Naive thymus-derived CD4-positive, alpha-beta T cell (primary cell): ENCODE measurements at regions not wholly inside any gene's neighbourhood (a gene's known extent, or its start where the extent isn't known, plus 50 kb on each side); places are given as distances from the start of the nearest gene placed in this dataset.

Experiments
- ATAC-seq: fragments of 150-1000 bp; cut with Tn5 transposase; 2 replicates; pipeline ENCODE4 v1.10.0; 2021; ENCODE audit warnings: mild to moderate bottlenecking, moderate library complexity
- CTCF ChIA-PET: fragments of 350-600 bp; sonication (Branson Sonifier 250); formaldehyde crosslinking; loops from one replicate; lab custom pipeline; 2021; ENCODE audit warnings: antibody characterized with exemption; lab: Charles Lee
- POLR2A ChIA-PET: fragments of 350-600 bp; sonication (Branson Sonifier 250); formaldehyde crosslinking; loops from one replicate; lab custom pipeline; 2021; ENCODE audit warnings: antibody characterized with exemption, inconsistent platforms; lab: Charles Lee
- DNase-seq, 9 donors: peaks; one replicate each; pipeline versions ENCODE4 v3.0.0 to v3.0.0-alpha.2; 2020 to 2022; ENCODE audit warnings: mixed read lengths in 1 of 9
- H3K27ac ChIP-seq: one replicate; pipeline ENCODE4 v1.7.0; 2013; ENCODE audit warnings: mild to moderate bottlenecking, low read depth, low read length, moderate library complexity
- H3K27me3 ChIP-seq, 2 donors: one replicate each; pipeline ENCODE4 v1.7.0; 2013; ENCODE audit warnings: low read length in 2 of 2, mild to moderate bottlenecking in 2 of 2, moderate library complexity in 2 of 2; ENCODE audit not compliant: control insufficient read depth in 2 of 2, insufficient read depth in 2 of 2
- H3K36me3 ChIP-seq, 3 experiments: 1 replicate in 2 of 3; 2 replicates in 1 of 3; pipeline ENCODE4 v1.7.0; 2013; ENCODE audit warnings: low read length in 3 of 3, mild to moderate bottlenecking in 3 of 3, moderate library complexity in 1 of 3; ENCODE audit not compliant: insufficient read depth in 3 of 3, control insufficient read depth in 2 of 3
- H3K4me1 ChIP-seq, 2 donors: one replicate each; pipeline ENCODE4 v1.7.0; 2013; ENCODE audit warnings: low read length in 2 of 2, mild to moderate bottlenecking in 2 of 2, moderate library complexity in 1 of 2; ENCODE audit not compliant: control insufficient read depth in 2 of 2, insufficient read depth in 2 of 2
- H3K4me3 ChIP-seq: 2 replicates; pipeline ENCODE4 v1.7.0; 2013; ENCODE audit warnings: mild to moderate bottlenecking, low read length
- H3K9me3 ChIP-seq, 3 experiments: 1 replicate in 2 of 3; 2 replicates in 1 of 3; pipeline ENCODE4 v1.7.0; 2013; ENCODE audit warnings: low read length in 3 of 3; ENCODE audit not compliant: control insufficient read depth in 2 of 3
- H3K27ac Mint-ChIP-seq, 9 donors: one replicate each; pipeline ENCODE4 v1.8.0; 2020 to 2022; ENCODE audit warnings: mixed read lengths in 9 of 9, mild to moderate bottlenecking in 8 of 9, moderate library complexity in 5 of 9, inconsistent platforms in 2 of 9
- H3K27me3 Mint-ChIP-seq, 5 donors: one replicate each; pipeline ENCODE4 v1.8.0; 2021 to 2022; ENCODE audit warnings: mixed read lengths in 5 of 5, mild to moderate bottlenecking in 1 of 5
- H3K36me3 Mint-ChIP-seq, 5 donors: one replicate each; pipeline ENCODE4 v1.8.0; 2020 to 2022; ENCODE audit warnings: mixed read lengths in 5 of 5, mild to moderate bottlenecking in 3 of 5, inconsistent platforms in 1 of 5
- H3K4me1 Mint-ChIP-seq, 7 donors: one replicate each; pipeline ENCODE4 v1.8.0; 2020 to 2022; ENCODE audit warnings: mixed read lengths in 7 of 7, mild to moderate bottlenecking in 3 of 7, inconsistent platforms in 1 of 7
- H3K4me3 Mint-ChIP-seq, 10 donors: one replicate each; pipeline ENCODE4 v1.8.0; 2020 to 2022; ENCODE audit warnings: mild to moderate bottlenecking in 10 of 10, mixed read lengths in 10 of 10, moderate library complexity in 6 of 10, inconsistent platforms in 2 of 10
- H3K9me3 Mint-ChIP-seq, 11 donors: one replicate each; pipeline ENCODE4 v1.8.0; 2020 to 2022; ENCODE audit warnings: mixed read lengths in 11 of 11, mild to moderate bottlenecking in 4 of 11, inconsistent platforms in 1 of 11, moderate library complexity in 1 of 11
- intact Hi-C, 2 donors: fragments of 100-400 bp; cut with micrococcal nuclease; formaldehyde crosslinking; loops; one replicate each; pipeline ENCODE4 v1.15.1; 2023

GRCh38 chr12:110998165-110998564 is 77.8 kb upstream of the MYL2 start:
- ChIA-PET CTCF (interaction anchor here (0.6 kb wide), 1 partner anchor 854 kb away, joined by 3 read pairs; no protein-coding TSS in a partner anchor), POLR2A (no interaction called here)
- Mint-ChIP-seq H3K27ac (no peak overlapping the region), H3K36me3 (peaks cover 0 to 12% (median 0%) of the 10 kb centered on the region in 5 donors), H3K27me3 (peaks cover 0 to 28% (median 7%) of the 10 kb centered on the region in 5 donors), H3K4me1 (no peaks in the 10 kb centered on the region), H3K4me3 (no peak overlapping the region), H3K9me3 (peaks cover 0 to 37% (median 6%) of the 10 kb centered on the region in 11 donors)
- no peaks in the 10 kb centered on the region for H3K36me3 ChIP-seq
- ATAC-seq (no peak), DNase-seq (no peak)
- H3K27me3 ChIP-seq = no peaks in the 10 kb centered on the region
- no peak overlapping the region for H3K27ac ChIP-seq
- intact Hi-C loops = no loop called here
- no peaks in the 10 kb centered on the region for H3K4me1 ChIP-seq
- H3K9me3 ChIP-seq = peaks cover 0 to 15% (median 0%) of the 10 kb centered on the region in 3 experiments
- H3K4me3 ChIP-seq = no peak overlapping the region

GRCh38 chr12:110996415-110996814 is 76.0 kb upstream of the MYL2 start:
- Mint-ChIP-seq H3K36me3 (peaks cover 0 to 12% (median 0%) of the 10 kb centered on the region in 5 donors), H3K9me3 (peaks cover 0 to 37% (median 6%) of the 10 kb centered on the region in 11 donors), H3K4me3 (no peak overlapping the region), H3K27me3 (peaks cover 0 to 37% (median 14%) of the 10 kb centered on the region in 5 donors), H3K4me1 (no peaks in the 10 kb centered on the region), H3K27ac (no peak overlapping the region)
- no peak overlapping the region for H3K27ac ChIP-seq
- ChIA-PET CTCF (no interaction called here), POLR2A (no interaction called here)
- intact Hi-C loops = no loop called here
- DNase-seq (no peak), ATAC-seq (no peak)
- no peaks in the 10 kb centered on the region for H3K4me1 ChIP-seq
- no peak overlapping the region for H3K4me3 ChIP-seq
- H3K27me3 ChIP-seq = no peaks in the 10 kb centered on the region
- H3K36me3 ChIP-seq = no peaks in the 10 kb centered on the region
- H3K9me3 ChIP-seq = peaks cover 0 to 15% (median 0%) of the 10 kb centered on the region in 3 experiments

GRCh38 chr12:110995615-110996014 is 75.2 kb upstream of the MYL2 start:
- intact Hi-C loops = no loop called here
- no peaks in the 10 kb centered on the region for H3K4me1 Mint-ChIP-seq
- DNase-seq (no peak), ATAC-seq (no peak)
- ChIA-PET CTCF (no interaction called here), POLR2A (no interaction called here)
- Histone ChIP-seq H3K4me1 (no peaks in the 10 kb centered on the region), H3K27me3 (no peaks in the 10 kb centered on the region), H3K9me3 (peaks cover 0 to 15% (median 0%) of the 10 kb centered on the region in 3 experiments), H3K27ac (no peak overlapping the region), H3K4me3 (no peak overlapping the region), H3K36me3 (no peaks in the 10 kb centered on the region)
- H3K36me3 Mint-ChIP-seq = peaks cover 0 to 12% (median 0%) of the 10 kb centered on the region in 5 donors
- no peak overlapping the region for H3K27ac Mint-ChIP-seq
- H3K9me3 Mint-ChIP-seq = peaks cover 0 to 37% (median 6%) of the 10 kb centered on the region in 11 donors
- no peak overlapping the region for H3K4me3 Mint-ChIP-seq
- H3K27me3 Mint-ChIP-seq = peaks cover 0 to 33% (median 10%) of the 10 kb centered on the region in 5 donors

- Mint-ChIP-seq H3K36me3 (peaks cover 0 to 11% (median 0%) of the 10 kb centered on the region in 5 donors), H3K27me3 (peaks cover 0 to 31% (median 16%) of the 10 kb centered on the region in 5 donors), H3K27ac (no peak overlapping the region), H3K9me3 (peaks cover 0 to 37% (median 6%) of the 10 kb centered on the region in 11 donors), H3K4me3 (no peak overlapping the region), H3K4me1 (no peaks in the 10 kb centered on the region)
- CTCF ChIA-PET = no interaction called here
- intact Hi-C loops = no loop called here
- DNase-seq = no peak
- POLR2A ChIA-PET = no interaction called here
- Histone ChIP-seq H3K36me3 (no peaks in the 10 kb centered on the region), H3K4me1 (no peaks in the 10 kb centered on the region), H3K4me3 (no peak overlapping the region), H3K27me3 (no peaks in the 10 kb centered on the region), H3K9me3 (peaks cover 0 to 15% (median 0%) of the 10 kb centered on the region in 3 experiments), H3K27ac (no peak overlapping the region)
- no peak for ATAC-seq
Observed at GRCh38 chr12:110995016-110995415, 74.6 kb upstream of the MYL2 start.

- H3K4me3 Mint-ChIP-seq = no peak overlapping the region
- Histone ChIP-seq H3K9me3 (peaks cover 0 to 8% (median 0%) of the 10 kb centered on the region in 3 experiments), H3K4me3 (no peak overlapping the region), H3K4me1 (no peaks in the 10 kb centered on the region), H3K27me3 (no peaks in the 10 kb centered on the region), H3K27ac (no peak overlapping the region), H3K36me3 (no peaks in the 10 kb centered on the region)
- H3K27ac Mint-ChIP-seq = no peak overlapping the region
- ATAC-seq (no peak), DNase-seq (no peak)
- intact Hi-C loops = no loop called here
- peaks cover 0 to 24% (median 6%) of the 10 kb centered on the region in 11 donors for H3K9me3 Mint-ChIP-seq
- peaks cover 0 to 9% (median 0%) of the 10 kb centered on the region in 5 donors for H3K36me3 Mint-ChIP-seq
- H3K27me3 Mint-ChIP-seq = peaks cover 2 to 34% (median 16%) of the 10 kb centered on the region in 5 donors
- CTCF ChIA-PET = no interaction called here
- no peaks in the 10 kb centered on the region for H3K4me1 Mint-ChIP-seq
- POLR2A ChIA-PET = no interaction called here
Observed at GRCh38 chr12:110993434-110993833, 73.1 kb upstream of the MYL2 start.

- no peak overlapping the region for H3K27ac Mint-ChIP-seq
- Histone ChIP-seq H3K4me3 (no peak overlapping the region), H3K36me3 (no peaks in the 10 kb centered on the region), H3K9me3 (peaks cover 0 to 2% (median 0%) of the 10 kb centered on the region in 3 experiments), H3K27ac (no peak overlapping the region), H3K4me1 (no peaks in the 10 kb centered on the region), H3K27me3 (no peaks in the 10 kb centered on the region)
- peaks cover 0 to 19% (median 5%) of the 10 kb centered on the region in 11 donors for H3K9me3 Mint-ChIP-seq
- peaks cover 0 to 9% (median 0%) of the 10 kb centered on the region in 5 donors for H3K36me3 Mint-ChIP-seq
- H3K4me1 Mint-ChIP-seq = no peaks in the 10 kb centered on the region
- DNase-seq (no peak), ATAC-seq (no peak)
- H3K27me3 Mint-ChIP-seq = peaks cover 2 to 34% (median 16%) of the 10 kb centered on the region in 5 donors
- intact Hi-C loops = no loop called here
- no peak overlapping the region for H3K4me3 Mint-ChIP-seq
- CTCF ChIA-PET = no interaction called here
- POLR2A ChIA-PET = no interaction called here
Observed at GRCh38 chr12:110992909-110993308, 72.5 kb upstream of the MYL2 start.

- Histone ChIP-seq H3K36me3 (no peaks in the 10 kb centered on the region), H3K27ac (no peak overlapping the region), H3K4me3 (no peak overlapping the region), H3K9me3 (no peaks in the 10 kb centered on the region), H3K4me1 (no peaks in the 10 kb centered on the region), H3K27me3 (no peaks in the 10 kb centered on the region)
- CTCF ChIA-PET = no interaction called here
- Mint-ChIP-seq H3K9me3 (peaks cover 0 to 4% (median 0%) of the 10 kb centered on the region in 11 donors), H3K27me3 (peaks cover 13 to 25% (median 21%) of the 10 kb centered on the region in 5 donors), H3K4me3 (peak overlapping the region in 1 of 10 donors; percentile 61), H3K36me3 (no peaks in the 10 kb centered on the region), H3K27ac (no peak overlapping the region), H3K4me1 (no peaks in the 10 kb centered on the region)
- DNase-seq = no peak
- ATAC-seq = no peak
- POLR2A ChIA-PET = no interaction called here
- intact Hi-C loops = no loop called here
Observed at GRCh38 chr12:110983811-110984210, 63.4 kb upstream of the MYL2 start.
